SJCRH30 (cell line): ENCODE measurements at regions not wholly inside any gene's neighbourhood (a gene's known extent, or its start where the extent isn't known, plus 50 kb on each side); places are given as distances from the start of the nearest gene placed in this dataset.

ENCODE experiments used
- DNase-seq, 2 experiments: peaks; one replicate each; pipeline ENCODE4 v3.0.0-alpha.2; 2015 to 2020
- H3K27ac ChIP-seq: fragments of 250-450 bp; sonication (Bioruptor Pico); 2 replicates; pipeline ENCODE4 v1.5.1; 2020; ENCODE audit warnings: mild to moderate bottlenecking, moderate library complexity
- H3K27me3 ChIP-seq: fragments of 250-450 bp; sonication (Bioruptor Pico); 2 replicates; pipeline ENCODE4 v1.5.1; 2020; ENCODE audit warnings: mild to moderate bottlenecking, moderate library complexity
- H3K36me3 ChIP-seq: fragments of 250-450 bp; sonication (Bioruptor Pico); 2 replicates; pipeline ENCODE4 v1.5.1; 2020; ENCODE audit warnings: mild to moderate bottlenecking, moderate library complexity
- H3K4me1 ChIP-seq: fragments of 250-450 bp; sonication (Bioruptor Pico); 2 replicates; pipeline ENCODE4 v1.5.1; 2020; ENCODE audit warnings: mild to moderate bottlenecking, moderate library complexity
- H3K4me3 ChIP-seq: fragments of 250-450 bp; sonication (Bioruptor Pico); 2 replicates; pipeline ENCODE4 v1.5.1; 2020; ENCODE audit warnings: mild to moderate bottlenecking, moderate library complexity
- H3K9me3 ChIP-seq: fragments of 250-450 bp; sonication (Bioruptor Pico); replicated peaks from 2 replicates; pipeline ENCODE4 v1.5.1; 2020; ENCODE audit warnings: mild to moderate bottlenecking, moderate library complexity

DNA sequence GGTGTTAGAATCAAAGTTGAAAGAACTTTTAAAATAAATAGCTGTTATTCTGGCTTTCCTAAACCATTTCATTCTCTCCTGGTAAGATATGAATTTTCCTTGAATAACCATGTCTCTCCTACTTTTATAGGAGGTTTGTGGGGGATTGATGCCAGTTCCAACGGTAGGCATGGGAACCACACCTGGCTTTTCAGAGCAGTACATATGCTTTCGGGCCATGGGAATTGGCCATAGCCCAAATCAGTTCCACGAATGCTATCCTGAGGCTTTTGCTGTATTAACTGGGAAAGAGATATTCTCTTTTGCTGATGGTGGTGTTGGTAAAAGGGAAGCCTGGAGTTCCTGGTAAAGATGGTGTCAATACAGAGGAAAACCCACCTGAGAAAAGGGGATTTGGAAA is 396.2 kb upstream of the ZNF385D start:
- Histone ChIP-seq H3K4me1 (no peaks in the 10 kb centered on the region), H3K4me3 (no peak overlapping the region), H3K27me3 (no peaks in the 10 kb centered on the region; the same call in 1 of the 2 replicates), H3K9me3 (no peaks in the 10 kb centered on the region), H3K36me3 (no peaks in the 10 kb centered on the region), H3K27ac (no peak overlapping the region)
- no peak for DNase-seq

DNA sequence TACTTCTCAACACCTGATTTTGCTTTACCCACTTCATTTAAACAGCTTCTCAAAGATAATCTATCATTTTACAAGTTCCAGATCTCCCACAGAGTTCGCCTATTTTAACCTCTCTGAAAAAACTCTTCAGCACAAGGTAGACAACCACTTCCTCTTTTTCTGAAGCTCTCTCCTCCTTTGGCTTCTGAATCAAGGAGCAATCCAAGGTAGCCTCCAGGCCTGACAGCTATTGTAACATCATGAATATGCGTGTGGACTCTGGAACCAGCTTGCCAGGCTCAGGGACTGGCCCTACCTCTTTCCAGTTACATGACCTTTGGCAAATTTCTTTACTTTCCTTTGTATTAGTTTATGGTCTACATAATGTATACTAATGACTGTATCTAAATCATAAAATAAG is 405.9 kb upstream of the ZNF385D start:
- Histone ChIP-seq H3K36me3 (no peaks in the 10 kb centered on the region), H3K4me3 (no peak overlapping the region), H3K27ac (no peak overlapping the region), H3K4me1 (no peaks in the 10 kb centered on the region), H3K9me3 (no peaks in the 10 kb centered on the region), H3K27me3 (no peaks in the 10 kb centered on the region)
- no peak for DNase-seq

DNA sequence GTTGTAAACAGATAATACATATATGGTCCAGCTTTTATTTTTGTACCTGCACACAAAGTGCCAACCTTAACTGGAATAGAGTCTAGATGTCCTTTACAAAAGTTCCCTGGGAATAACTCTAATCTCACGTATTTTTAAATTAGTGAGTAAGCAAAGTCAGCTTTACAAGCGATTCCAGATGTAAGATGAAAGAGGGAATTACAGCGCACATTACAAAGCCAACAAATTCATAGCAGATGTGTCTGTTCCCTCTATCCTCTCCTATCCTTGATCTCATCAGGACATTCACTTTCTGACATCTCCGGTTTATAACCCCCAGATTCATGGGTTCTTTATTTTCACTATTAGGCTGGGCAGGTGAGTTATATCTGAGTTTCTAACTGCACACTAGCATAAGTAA is 406.8 kb upstream of the ZNF385D start:
- H3K27ac ChIP-seq, result no peak overlapping the region
- H3K27me3 ChIP-seq, result no peaks in the 10 kb centered on the region
- DNase-seq, result no peak
- H3K4me1 ChIP-seq, result no peaks in the 10 kb centered on the region
- H3K9me3 ChIP-seq, result no peaks in the 10 kb centered on the region
- H3K36me3 ChIP-seq, result no peaks in the 10 kb centered on the region
- no peak overlapping the region for H3K4me3 ChIP-seq

DNA sequence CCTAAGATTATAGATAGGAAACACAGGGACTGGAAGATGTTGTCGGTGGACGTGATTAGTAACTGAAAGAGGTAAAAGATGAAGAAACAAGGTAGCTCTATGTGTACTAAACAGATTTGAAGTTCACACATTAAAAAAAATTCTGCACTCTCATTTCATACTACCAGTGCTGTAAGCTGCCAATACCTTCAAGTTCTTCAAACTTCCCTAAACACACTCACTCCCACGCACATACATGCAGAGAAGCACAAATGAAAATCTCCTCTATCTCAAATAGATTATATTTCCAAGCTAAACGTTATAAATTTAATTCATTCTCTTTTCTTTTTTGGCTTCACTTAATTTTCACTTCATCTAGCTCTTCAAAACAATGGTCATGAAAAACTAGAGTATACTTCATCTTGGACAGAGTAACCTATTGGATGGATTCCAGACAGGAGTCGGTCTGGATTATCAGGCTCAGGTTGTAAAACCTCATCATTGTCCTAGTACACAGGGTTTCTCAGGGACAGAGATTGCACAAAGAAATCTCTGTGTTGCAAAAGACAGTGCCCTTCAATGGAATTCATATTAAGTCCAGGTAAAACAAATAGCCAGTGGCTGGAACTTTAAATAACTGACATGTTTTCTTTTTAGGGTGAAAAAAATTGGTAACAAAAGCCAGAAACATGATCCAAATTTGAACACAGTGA is 408.1 kb upstream of the ZNF385D start:
- Histone ChIP-seq H3K4me1 (no peaks in the 10 kb centered on the region), H3K4me3 (no peak overlapping the region), H3K36me3 (no peaks in the 10 kb centered on the region), H3K27me3 (no peaks in the 10 kb centered on the region), H3K9me3 (no peaks in the 10 kb centered on the region), H3K27ac (no peak overlapping the region)
- DNase-seq, result no peak

DNA sequence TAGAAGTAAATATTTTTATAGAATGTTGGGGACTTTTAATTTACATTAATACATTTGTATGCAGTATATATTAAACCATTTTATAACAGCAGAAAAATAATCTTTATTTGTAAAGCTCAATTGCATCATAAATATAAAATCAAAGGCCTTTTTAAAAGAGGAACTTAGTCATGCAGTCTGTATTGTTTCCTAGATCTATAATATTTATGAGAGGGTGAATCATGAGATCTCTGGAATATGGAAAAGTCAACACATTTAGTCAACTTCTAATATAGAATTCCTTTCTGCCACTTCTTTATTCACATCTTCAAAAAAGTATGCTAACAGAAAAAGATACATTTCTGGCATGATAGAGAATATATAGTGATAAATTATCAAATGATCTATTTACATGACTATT is 410.3 kb upstream of the ZNF385D start:
- no peaks in the 10 kb centered on the region for H3K36me3 ChIP-seq
- DNase-seq, result no peak
- no peak overlapping the region for H3K27ac ChIP-seq
- H3K9me3 ChIP-seq, result no peaks in the 10 kb centered on the region
- H3K27me3 ChIP-seq, result no peaks in the 10 kb centered on the region
- H3K4me3 ChIP-seq, result no peak overlapping the region
- no peaks in the 10 kb centered on the region for H3K4me1 ChIP-seq

DNA sequence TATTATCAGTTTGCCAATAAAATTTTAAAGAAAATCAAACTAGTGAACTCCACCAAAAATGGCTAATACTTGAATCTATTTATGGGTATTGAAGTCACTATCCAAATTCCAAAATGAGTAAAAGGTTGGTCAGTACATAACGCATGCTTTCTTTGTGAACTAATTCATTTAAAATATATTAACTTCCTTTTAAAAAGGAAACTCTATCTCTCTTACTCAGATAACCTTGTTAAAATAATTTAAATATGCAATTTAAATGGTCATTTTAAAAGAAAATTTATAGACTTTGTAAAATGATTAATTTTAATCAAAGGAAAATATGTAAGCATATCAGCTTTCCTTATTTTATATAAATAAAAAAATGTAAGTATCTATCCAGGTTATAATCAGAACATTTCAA is 419.4 kb upstream of the ZNF385D start:
- no peaks in the 10 kb centered on the region for H3K9me3 ChIP-seq
- H3K27me3 ChIP-seq, result no peaks in the 10 kb centered on the region
- H3K27ac ChIP-seq, result no peak overlapping the region
- H3K4me1 ChIP-seq, result no peaks in the 10 kb centered on the region
- H3K4me3 ChIP-seq, result no peak overlapping the region
- no peaks in the 10 kb centered on the region for H3K36me3 ChIP-seq
- no peak for DNase-seq

DNA sequence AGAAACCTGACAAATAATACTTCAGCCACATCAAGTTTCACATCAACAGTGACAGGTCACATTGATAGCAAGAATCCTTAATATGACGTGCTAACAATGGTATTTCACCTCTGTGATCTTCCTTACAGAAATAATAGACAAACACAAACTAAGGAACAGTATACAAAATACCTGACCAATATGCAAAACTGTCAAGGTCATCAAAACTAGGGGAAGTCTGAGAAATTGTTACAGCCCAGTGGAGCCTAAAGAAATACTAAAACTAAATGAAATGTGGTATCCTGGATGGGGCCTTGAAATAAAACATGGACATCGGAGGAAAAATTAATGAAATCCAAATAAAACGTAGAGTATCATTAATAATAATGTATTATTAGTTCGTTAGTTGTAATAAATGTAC is 422.0 kb upstream of the ZNF385D start:
- Histone ChIP-seq H3K4me3 (no peak overlapping the region), H3K9me3 (no peaks in the 10 kb centered on the region), H3K4me1 (no peaks in the 10 kb centered on the region), H3K27ac (no peak overlapping the region), H3K27me3 (no peaks in the 10 kb centered on the region), H3K36me3 (no peaks in the 10 kb centered on the region)
- no peak for DNase-seq

DNA sequence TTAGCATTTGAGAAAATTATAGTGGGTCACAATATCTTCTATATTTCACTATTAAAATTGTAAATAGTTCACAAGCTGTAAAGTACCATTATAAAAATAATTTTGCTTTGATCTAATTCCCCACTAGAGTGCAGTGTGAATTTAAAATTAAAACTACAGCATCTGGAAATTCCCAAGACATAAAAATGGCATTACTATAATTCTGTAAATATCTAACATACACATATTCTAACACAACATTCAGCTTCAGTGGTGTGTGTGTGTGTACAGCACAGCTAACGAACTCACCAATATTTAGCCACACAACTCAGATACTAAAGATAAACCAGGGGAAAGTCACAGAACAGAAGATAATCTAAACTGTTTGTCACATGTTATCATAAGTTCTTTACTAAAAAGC is 424.9 kb upstream of the ZNF385D start:
- Histone ChIP-seq H3K4me3 (no peak overlapping the region), H3K9me3 (no peaks in the 10 kb centered on the region), H3K4me1 (no peaks in the 10 kb centered on the region), H3K36me3 (no peaks in the 10 kb centered on the region), H3K27ac (no peak overlapping the region), H3K27me3 (no peaks in the 10 kb centered on the region)
- no peak for DNase-seq

DNA sequence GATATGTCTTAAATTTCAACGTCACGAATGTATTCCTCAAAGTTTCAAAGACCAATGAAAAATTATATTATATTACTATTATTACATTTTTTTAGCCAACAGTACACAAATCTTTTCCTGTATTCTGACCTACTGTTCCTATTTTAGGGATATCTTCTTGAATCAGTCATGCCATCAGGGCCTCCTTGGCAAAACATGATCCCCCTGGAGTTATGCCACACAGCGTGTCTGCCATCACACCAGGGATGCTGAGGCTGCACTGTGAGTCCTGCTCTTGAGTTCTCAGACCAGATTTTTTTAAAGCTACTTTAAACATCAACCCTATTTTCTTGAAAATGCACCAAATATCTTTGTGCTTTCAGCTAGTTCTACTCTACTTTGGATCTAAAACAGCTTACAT is 425.9 kb upstream of the ZNF385D start:
- no peak for DNase-seq
- H3K36me3 ChIP-seq, result no peaks in the 10 kb centered on the region
- H3K27ac ChIP-seq, result no peak overlapping the region
- H3K9me3 ChIP-seq, result no peaks in the 10 kb centered on the region
- no peaks in the 10 kb centered on the region for H3K27me3 ChIP-seq
- no peaks in the 10 kb centered on the region for H3K4me1 ChIP-seq
- no peak overlapping the region for H3K4me3 ChIP-seq

DNA sequence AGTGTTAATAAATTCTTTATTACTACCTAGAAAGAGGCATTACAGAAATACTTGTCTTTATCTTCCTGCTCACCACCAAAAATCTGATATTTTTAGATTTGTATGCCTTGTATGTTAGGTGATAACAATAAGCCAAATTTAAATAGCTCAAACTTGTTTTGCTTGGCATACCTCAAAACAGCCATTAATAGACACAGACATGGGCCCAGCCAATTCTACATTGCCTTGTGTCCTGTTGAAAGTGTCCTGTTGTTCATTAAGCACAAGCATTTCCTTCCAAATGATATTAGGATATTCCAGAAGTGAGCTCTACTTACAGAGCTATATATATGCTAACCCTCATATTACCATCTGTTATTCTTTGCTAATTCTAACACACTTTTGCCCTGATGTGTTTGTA is 438.6 kb upstream of the ZNF385D start:
- Histone ChIP-seq H3K27me3 (peaks cover 9% of the 10 kb centered on the region; the same call in 1 of the 2 replicates), H3K4me3 (no peak overlapping the region), H3K4me1 (no peaks in the 10 kb centered on the region), H3K9me3 (no peaks in the 10 kb centered on the region), H3K27ac (no peak overlapping the region), H3K36me3 (no peaks in the 10 kb centered on the region)
- DNase-seq, result no peak

DNA sequence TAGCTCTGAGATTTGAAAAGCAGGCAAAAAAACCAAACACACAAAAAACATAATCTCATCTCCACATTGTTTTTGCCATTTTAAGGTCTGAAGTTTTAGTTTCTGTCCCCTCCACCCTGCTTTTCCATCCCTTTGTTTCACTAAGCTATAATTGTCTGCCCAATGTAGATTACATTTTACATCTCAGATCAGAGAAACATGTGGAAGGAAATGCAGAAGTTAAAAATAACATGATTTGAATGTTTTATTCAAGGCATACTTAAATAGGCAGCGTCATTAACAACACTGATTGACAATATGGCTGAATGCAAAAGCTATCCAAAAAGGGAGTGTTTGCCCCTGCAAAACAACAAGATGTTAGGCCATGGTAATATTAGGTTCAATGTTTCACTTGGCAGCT is 448.1 kb upstream of the ZNF385D start:
- Histone ChIP-seq H3K27me3 (no peaks in the 10 kb centered on the region), H3K36me3 (no peaks in the 10 kb centered on the region), H3K4me1 (no peaks in the 10 kb centered on the region), H3K4me3 (no peak overlapping the region), H3K9me3 (no peaks in the 10 kb centered on the region), H3K27ac (no peak overlapping the region)
- DNase-seq, result no peak

DNA sequence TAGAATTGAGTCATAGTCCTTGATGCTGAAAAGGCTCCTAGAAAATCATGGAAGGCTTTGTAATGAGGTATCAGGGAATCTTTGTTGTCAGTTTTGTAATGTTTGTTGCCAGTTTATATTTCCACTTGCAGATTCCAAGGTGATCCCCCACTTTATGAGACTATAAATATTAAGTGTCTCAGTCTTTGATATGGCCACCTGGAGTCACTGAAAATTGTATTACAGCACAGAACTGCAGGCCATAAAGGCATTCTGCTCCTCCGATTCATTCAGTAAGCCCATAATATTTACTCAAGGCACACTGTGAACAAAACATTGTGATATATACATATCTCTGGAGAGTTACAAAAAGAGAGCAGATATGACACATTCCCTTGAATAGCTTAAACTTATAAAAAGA is 457.8 kb upstream of the ZNF385D start:
- no peak overlapping the region for H3K4me3 ChIP-seq
- no peak for DNase-seq

DNA sequence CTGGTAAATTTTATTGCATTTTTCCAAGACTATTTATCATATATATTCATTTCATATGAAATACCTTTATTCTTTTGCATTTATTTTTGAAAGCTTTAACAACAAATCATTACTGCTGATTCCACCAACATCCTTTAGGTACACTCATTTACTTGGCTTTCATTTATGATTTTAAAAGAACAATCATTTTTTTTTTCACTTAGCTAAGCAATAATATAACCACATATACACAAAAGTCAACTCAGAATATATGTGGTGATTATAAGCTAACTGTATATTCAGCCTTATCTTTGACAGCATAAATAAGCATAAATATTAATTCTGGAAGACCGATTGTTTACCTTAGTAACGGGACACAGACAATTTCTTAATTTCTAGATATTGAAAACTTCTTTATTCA is 458.6 kb upstream of the ZNF385D start:
- no peak for DNase-seq
- Histone ChIP-seq H3K4me3 (no peak overlapping the region), H3K4me1 (no peaks in the 10 kb centered on the region), H3K27ac (no peak overlapping the region), H3K36me3 (no peaks in the 10 kb centered on the region), H3K9me3 (no peaks in the 10 kb centered on the region), H3K27me3 (no peaks in the 10 kb centered on the region)

More for the DNA sequence above, 457.8 kb upstream of the ZNF385D start:
- H3K9me3 ChIP-seq, result no peaks in the 10 kb centered on the region
- no peak overlapping the region for H3K27ac ChIP-seq
- no peaks in the 10 kb centered on the region for H3K4me1 ChIP-seq
- H3K27me3 ChIP-seq, result no peaks in the 10 kb centered on the region
- no peaks in the 10 kb centered on the region for H3K36me3 ChIP-seq

DNA sequence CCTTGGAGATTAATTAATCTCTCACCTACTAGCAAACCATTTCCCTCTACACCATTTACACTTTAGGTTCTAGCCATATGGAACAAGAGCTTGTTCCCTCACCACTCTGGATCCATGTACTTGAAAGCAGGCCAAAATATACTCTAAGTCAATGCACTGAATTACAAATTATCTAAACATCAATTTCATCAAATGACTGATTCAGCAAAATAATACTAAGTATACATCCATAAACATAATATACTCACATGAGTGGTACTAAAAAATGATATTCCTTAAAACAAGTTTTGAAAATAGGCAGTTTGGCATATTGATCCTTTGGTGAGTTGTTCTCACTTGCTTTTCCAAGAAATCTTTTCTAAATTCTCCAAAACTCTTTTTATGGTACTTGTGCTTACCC is 459.7 kb upstream of the ZNF385D start:
- no peak for DNase-seq
- H3K27me3 ChIP-seq, result no peaks in the 10 kb centered on the region
- H3K4me3 ChIP-seq, result no peak overlapping the region
- no peaks in the 10 kb centered on the region for H3K36me3 ChIP-seq
- H3K27ac ChIP-seq, result no peak overlapping the region
- H3K9me3 ChIP-seq, result no peaks in the 10 kb centered on the region
- H3K4me1 ChIP-seq, result no peaks in the 10 kb centered on the region

DNA sequence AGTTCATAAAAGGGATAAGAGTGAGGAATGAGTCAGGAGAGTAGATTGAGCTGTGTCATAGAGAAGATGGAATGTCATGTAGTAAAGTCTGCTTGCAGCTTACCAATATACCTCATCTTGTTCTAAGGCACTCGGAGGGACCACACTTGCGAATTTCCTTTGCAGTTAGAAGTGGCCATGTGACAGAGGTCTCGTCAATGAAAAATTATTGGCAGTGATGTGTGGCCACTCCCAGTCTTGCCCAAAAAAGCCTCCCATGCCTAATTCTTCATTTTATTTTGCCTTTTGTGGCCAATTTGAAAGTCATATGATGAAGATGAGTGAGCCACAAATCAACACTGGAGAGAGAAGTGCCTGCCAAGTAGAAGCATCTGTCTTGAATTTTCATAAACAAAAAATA is 465.6 kb upstream of the ZNF385D start:
- Histone ChIP-seq H3K4me1 (no peaks in the 10 kb centered on the region), H3K9me3 (no peaks in the 10 kb centered on the region), H3K4me3 (no peak overlapping the region), H3K27ac (no peak overlapping the region), H3K27me3 (no peaks in the 10 kb centered on the region), H3K36me3 (no peaks in the 10 kb centered on the region)
- DNase-seq, result no peak

DNA sequence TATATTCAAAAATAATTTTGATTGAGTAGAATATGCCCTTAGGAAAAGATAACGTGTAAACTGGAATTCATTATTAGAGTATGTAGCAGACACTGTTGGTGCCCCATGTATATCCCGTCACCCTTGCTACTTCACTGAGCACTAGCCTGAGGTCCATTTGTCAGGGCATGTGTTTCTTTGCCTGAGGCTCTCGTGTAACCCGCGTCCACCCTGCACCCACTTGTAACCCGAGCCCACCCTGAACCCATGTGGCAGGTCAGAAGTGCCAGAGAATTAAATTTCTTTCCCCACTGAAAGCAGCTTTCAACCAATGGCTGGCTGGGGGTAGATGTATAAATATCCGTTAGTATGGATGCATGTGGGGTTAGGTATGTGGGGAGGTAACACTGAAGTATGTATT is 474.2 kb upstream of the ZNF385D start:
- DNase-seq, result peak; percentile 40 to 61
- no peaks in the 10 kb centered on the region for H3K9me3 ChIP-seq
- H3K36me3 ChIP-seq, result no peaks in the 10 kb centered on the region
- H3K4me3 ChIP-seq, result no peak overlapping the region
- H3K4me1 ChIP-seq, result peaks cover 12% of the 10 kb centered on the region
- H3K27ac ChIP-seq, result no peak overlapping the region
- H3K27me3 ChIP-seq, result no peaks in the 10 kb centered on the region; the same call in 1 of the 2 replicates
